SK-N-SH (cell line): ENCODE measurements at regions not wholly inside any gene's neighbourhood (a gene's known extent, or its start where the extent isn't known, plus 50 kb on each side); places are given as distances from the start of the nearest gene placed in this dataset.

Experiments used
- CTCF ChIA-PET: fragments of 300-600, 350-600 bp; formaldehyde crosslinking; extraction: SDS; loops from one replicate; lab custom pipeline; 2021; lab: Yijun Ruan, JAX
- POLR2A ChIA-PET: fragments of 350-600 bp; sonication (Branson Sonifier 250); formaldehyde crosslinking; extraction: SDS; loops from one replicate; lab custom pipeline; 2020; ENCODE audit warnings: antibody characterized with exemption, inconsistent platforms; lab: Yijun Ruan, JAX
- DNase-seq: peaks from one replicate; pipeline ENCODE4 v3.0.0; 2012
- H2AFZ ChIP-seq: fragments of 200-600 bp; sonication (generic); 2 replicates; pipeline ENCODE4 v1.8.1; 2016; ENCODE audit warnings: antibody characterized with exemption, mild to moderate bottlenecking, low read depth
- H3F3A ChIP-seq: fragments of 200-600 bp; sonication (generic); replicated peaks from 2 replicates; pipeline ENCODE3; 2016; ENCODE audit warnings: antibody characterized with exemption, mild to moderate bottlenecking; ENCODE audit not compliant: insufficient read depth
- H3K27ac ChIP-seq, 2 experiments: fragments of 200-500 bp in 1 of 2; fragments of 200-600 bp in 1 of 2; sonication (Bioruptor generic) in 1 of 2; sonication (generic), shearing (Covaris generic) in 1 of 2; 2 replicates each; pipeline versions ENCODE4 v1.5.1 to v1.6.1; 2014 to 2016; ENCODE audit warnings: low read depth in 2 of 2, inconsistent platforms in 1 of 2, low read length in 1 of 2, mild to moderate bottlenecking in 1 of 2, mixed read lengths in 1 of 2
- H3K27me3 ChIP-seq: fragments of 200-600 bp; sonication (generic), shearing (Covaris generic); 2 replicates; pipeline ENCODE4 v1.6.1; 2016; ENCODE audit warnings: mixed run types; ENCODE audit not compliant: insufficient read depth
- H3K36me3 ChIP-seq, 2 experiments: fragments of 200-500 bp in 1 of 2; fragments of 200-600 bp in 1 of 2; sonication (Bioruptor generic) in 1 of 2; sonication (generic) in 1 of 2; replicated peaks in 1 of 2; 2 replicates each; pipeline versions ENCODE3 to v1.5.1; 2014 to 2016; ENCODE audit warnings: low read length in 1 of 2, mild to moderate bottlenecking in 1 of 2; ENCODE audit not compliant: insufficient read depth in 2 of 2, control insufficient read depth in 1 of 2
- H3K4me1 ChIP-seq, 2 experiments: fragments of 200-500 bp in 1 of 2; fragments of 200-600 bp in 1 of 2; sonication (Bioruptor generic) in 1 of 2; sonication (generic), shearing (Covaris generic) in 1 of 2; 2 replicates each; pipeline versions ENCODE4 v1.5.1 to v1.6.1; 2014 to 2016; ENCODE audit warnings: low read depth in 1 of 2, low read length in 1 of 2, mixed run types in 1 of 2; ENCODE audit not compliant: insufficient read depth in 2 of 2, control insufficient read depth in 1 of 2
- H3K4me2 ChIP-seq: fragments of 200-600 bp; sonication (generic), shearing (Covaris generic); 2 replicates; pipeline ENCODE4 v1.6.1; 2017; ENCODE audit warnings: mixed run types
- H3K4me3 ChIP-seq, 2 experiments: fragments of 200-500 bp in 1 of 2; fragments of 200-600 bp in 1 of 2; sonication (Bioruptor generic) in 1 of 2; sonication (generic), shearing (Covaris generic) in 1 of 2; 2 replicates each; pipeline versions ENCODE4 v1.5.1 to v1.8.1; 2014 to 2016; ENCODE audit warnings: low read depth in 2 of 2, inconsistent platforms in 1 of 2, low read length in 1 of 2, mild to moderate bottlenecking in 1 of 2, mixed read lengths in 1 of 2, moderate library complexity in 1 of 2
- H3K79me2 ChIP-seq: fragments of 200-600 bp; sonication (generic); 2 replicates; pipeline ENCODE4 v1.8.1; 2017; ENCODE audit warnings: mild to moderate bottlenecking; ENCODE audit not compliant: insufficient read depth
- H3K9ac ChIP-seq: fragments of 200-600 bp; sonication (generic); 2 replicates; pipeline ENCODE4 v1.6.1; 2017; ENCODE audit warnings: mixed run types
- H3K9me2 ChIP-seq: fragments of 200-600 bp; sonication (generic); 2 replicates; pipeline ENCODE4 v1.6.1; 2017; ENCODE audit warnings: mixed run types
- H3K9me3 ChIP-seq: fragments of 200-600 bp; sonication (generic); 2 replicates; pipeline ENCODE4 v1.6.1; 2017; ENCODE audit warnings: mixed run types, mild to moderate bottlenecking, moderate library complexity
- H4K20me1 ChIP-seq: fragments of 200-600 bp; sonication (generic); 2 replicates; pipeline ENCODE4 v1.6.1; 2017; ENCODE audit warnings: mild to moderate bottlenecking, mixed run types; ENCODE audit not compliant: insufficient read depth
- CHD2 ChIP-seq: fragments of 150-350 bp; IDR thresholded peaks from 2 replicates; pipeline ENCODE4 v1.6.1; 2018; ENCODE audit warnings: low read length; ENCODE audit not compliant: partially characterized antibody
- ELF1 ChIP-seq: IDR thresholded peaks from 2 replicates; pipeline ENCODE4 v1.4.0; 2012
- EZH2phosphoT487 ChIP-seq: fragments of 200-600 bp; sonication (generic); IDR thresholded peaks from 2 replicates; pipeline ENCODE4 v1.6.1; 2017; ENCODE audit warnings: low read depth, mixed run types, mild to moderate bottlenecking, antibody characterized with exemption, moderate library complexity, borderline replicate concordance
- FOSL2 ChIP-seq: IDR thresholded peaks from 2 replicates; pipeline ENCODE4 v1.4.0; 2012; ENCODE audit warnings: low read depth, mild to moderate bottlenecking, moderate library complexity, borderline replicate concordance
- FOXJ3 ChIP-seq: sonication (generic); formaldehyde crosslinking; IDR thresholded peaks from 2 replicates; pipeline ENCODE4 v1.5.1; 2020; ENCODE audit warnings: mild to moderate bottlenecking, missing genetic modification reagents
- GABPA ChIP-seq: IDR thresholded peaks from 2 replicates; pipeline ENCODE4 v1.4.0; 2012; ENCODE audit warnings: low read depth, mild to moderate bottlenecking
- GATA2 ChIP-seq: sonication (generic); formaldehyde crosslinking; IDR thresholded peaks from 2 replicates; pipeline ENCODE4 v1.5.0; 2020; ENCODE audit warnings: mild to moderate bottlenecking, missing genetic modification reagents
- JUND ChIP-seq: IDR thresholded peaks from 2 replicates; pipeline ENCODE4 v1.4.0; 2012
- MAX ChIP-seq: IDR thresholded peaks from 2 replicates; pipeline ENCODE4 v1.4.0; 2012; ENCODE audit warnings: low read depth
- MEF2A ChIP-seq: IDR thresholded peaks from 2 replicates; pipeline ENCODE4 v1.4.0; 2012; ENCODE audit warnings: low read depth, borderline replicate concordance
- NRF1 ChIP-seq: IDR thresholded peaks from 2 replicates; pipeline ENCODE4 v1.6.1; 2012; ENCODE audit warnings: low read depth, mild to moderate bottlenecking, low read length
- PBX3 ChIP-seq: IDR thresholded peaks from 2 replicates; pipeline ENCODE4; 2012
- POLR2AphosphoS5 ChIP-seq: IDR thresholded peaks from 2 replicates; pipeline ENCODE4 v1.6.1; 2012; ENCODE audit warnings: low read depth, low read length
- REST ChIP-seq: IDR thresholded peaks from 2 replicates; pipeline ENCODE4 v1.6.1; 2012; ENCODE audit warnings: mild to moderate bottlenecking, low read depth, low read length, moderate library complexity
- SMC3 ChIP-seq: IDR thresholded peaks from 2 replicates; pipeline ENCODE4 v1.6.1; 2012; ENCODE audit warnings: low read depth, low read length, improper control_type of control experiment
- TAF1 ChIP-seq: IDR thresholded peaks from 2 replicates; pipeline ENCODE4 v1.6.1; 2012; ENCODE audit warnings: low read depth, mild to moderate bottlenecking, low read length, moderate library complexity, borderline replicate concordance
- TCF12 ChIP-seq: IDR thresholded peaks from 2 replicates; pipeline ENCODE4 v1.4.0; 2012
- USF2 ChIP-seq: fragments of 150-350 bp; IDR thresholded peaks from 2 replicates; pipeline ENCODE4 v1.6.1; 2017; ENCODE audit warnings: antibody characterized with exemption, low read length, low read depth, borderline replicate concordance

GRCh38 chr4:45985038-45985437 is 138.8 kb downstream of the GABRG1 start:
- Histone ChIP-seq H3K27me3 (no peaks in the 10 kb centered on the region), H2AFZ (no peak overlapping the region), H3K9me2 (no peaks in the 10 kb centered on the region), H3K4me1 (no peaks in the 10 kb centered on the region), H3K4me2 (no peak overlapping the region), H3K9ac (no peak overlapping the region), H3K36me3 (no peaks in the 10 kb centered on the region), H3K79me2 (no peaks in the 10 kb centered on the region), H3K4me3 (no peak overlapping the region), H3K27ac (no peak overlapping the region), H3F3A (no peaks in the 10 kb centered on the region), H4K20me1 (no peaks in the 10 kb centered on the region), H3K9me3 (no peaks in the 10 kb centered on the region)
- ChIA-PET POLR2A (no interaction called here), CTCF (no interaction called here)
- TF ChIP-seq GATA2 (CRISPR knock-in tag) (no peak), TCF12 (no peak), JUND (no peak), REST (no peak), FOSL2 (no peak), GABPA (no peak), FOXJ3 (no peak), CHD2 (no peak), ELF1 (no peak), USF2 (no peak), PBX3 (no peak), EZH2phosphoT487 (no peak), SMC3 (no peak), NRF1 (no peak), TAF1 (no peak), POLR2AphosphoS5 (no peak), MAX (no peak), MEF2A (no peak)
- DNase-seq, result no peak
